ENCODE measurements at regions not wholly inside any gene's neighbourhood (a gene's known extent, or its start where the extent isn't known, plus 50 kb on each side); places are given as distances from the start of the nearest gene placed in this dataset.
A peak's percentile ranks its signal among the peaks of the same experiment; 100 is the strongest.

DNA sequence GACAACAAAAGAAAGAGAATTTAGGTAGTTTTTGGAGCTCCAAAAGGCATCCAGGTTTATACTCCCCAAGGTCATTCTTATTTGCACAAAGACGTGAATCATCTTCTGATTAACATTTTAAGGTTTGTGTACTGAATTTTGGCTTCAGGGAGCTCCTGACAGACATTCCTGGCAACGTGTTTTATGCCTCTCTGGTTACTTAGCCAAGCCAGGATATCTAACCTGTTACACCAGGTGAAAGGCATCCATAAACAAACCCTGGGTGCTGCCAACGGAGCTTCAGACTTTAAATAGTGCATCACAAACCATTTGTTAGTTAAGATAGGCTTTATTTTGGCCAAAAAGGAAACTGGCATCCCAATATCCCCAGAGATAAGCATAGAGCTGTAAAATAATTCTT, 997.3 kb downstream of the ARAP2 start:
- DNase-seq: no peak

- peak; percentile 61 for DNase-seq
These were observed 994.0 kb downstream of the ARAP2 start for GRCh38 chr4:35250331-35250730.

- DNase-seq: peak; percentile 80
These were observed 993.6 kb downstream of the ARAP2 start for GRCh38 chr4:35250761-35251160.

DNA sequence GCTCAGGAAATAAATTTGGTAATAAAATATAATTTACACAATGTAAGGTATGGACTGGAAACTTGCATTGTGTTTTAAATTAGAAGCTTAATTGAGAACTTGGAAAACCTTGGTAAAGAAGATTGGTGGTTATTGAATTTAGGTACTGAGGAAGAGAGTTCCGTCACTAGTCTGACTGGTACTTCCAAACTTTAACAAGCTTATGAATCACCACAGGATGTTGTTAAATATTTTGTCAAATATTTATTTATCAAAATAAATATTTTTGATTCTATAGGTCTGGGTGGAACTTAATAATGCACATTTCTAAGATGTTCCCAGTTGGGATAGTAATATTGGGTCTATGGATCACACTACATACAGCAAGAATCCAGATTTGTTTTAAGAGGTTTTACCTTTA, 992.2 kb downstream of the ARAP2 start:
- DNase-seq: no peak

DNA sequence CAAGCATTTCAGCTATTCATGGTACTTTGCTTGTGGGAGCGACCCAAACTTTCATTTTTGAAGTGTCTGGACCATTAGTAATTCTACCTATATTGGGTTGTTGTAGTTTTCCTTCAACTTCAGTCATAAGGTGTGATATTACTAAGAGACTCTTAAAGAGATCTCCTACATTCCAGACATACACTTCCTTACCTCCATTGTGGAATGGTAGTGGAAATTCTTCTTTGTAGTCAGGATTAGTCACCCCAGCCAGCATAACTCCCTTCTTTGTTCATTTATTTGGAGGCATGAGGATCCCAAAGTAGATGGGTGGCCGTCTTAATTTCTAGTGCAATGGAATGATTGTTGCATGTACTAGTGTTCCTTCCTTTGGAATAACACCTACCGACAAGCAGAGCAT, 991.4 kb downstream of the ARAP2 start:
- DNase-seq: no peak

DNA sequence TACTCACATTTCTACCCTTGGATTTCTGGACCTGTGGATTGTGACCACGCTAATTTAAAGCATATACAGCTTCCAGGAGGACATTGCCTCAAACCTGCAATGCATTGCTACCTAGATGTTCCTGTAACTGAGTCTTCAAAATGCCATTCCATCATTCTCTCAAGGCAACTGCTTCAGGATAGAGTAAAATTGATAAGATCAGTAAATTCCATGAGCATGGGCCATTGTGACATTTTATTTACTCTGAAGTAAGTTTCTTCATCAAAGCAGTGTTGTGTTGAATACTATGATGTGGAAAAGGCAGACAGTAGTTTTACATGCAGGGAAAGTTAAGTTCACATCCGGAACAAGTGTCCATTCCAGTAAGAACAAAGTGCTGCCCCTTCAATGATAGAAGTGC, 991.0 kb downstream of the ARAP2 start:
- DNase-seq: no peak

DNA sequence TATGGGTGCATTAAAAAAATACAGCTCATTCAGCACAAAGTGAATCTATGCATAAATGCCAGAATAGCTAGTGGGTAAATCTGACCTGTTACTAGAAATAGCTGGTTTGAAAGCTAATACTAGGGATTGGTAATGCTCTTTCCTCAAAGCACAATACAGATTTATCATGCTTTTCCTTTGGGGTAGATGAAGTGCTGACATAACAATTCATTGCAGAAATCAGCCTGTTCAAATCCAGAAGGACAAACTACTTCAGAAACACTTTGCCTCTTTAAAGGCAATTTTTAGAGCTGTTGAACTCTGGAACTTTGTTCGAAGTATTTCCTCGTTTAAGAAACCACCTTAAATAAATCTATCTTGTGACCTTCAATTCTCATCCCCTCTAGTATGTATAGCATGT, 957.9 kb downstream of the ARAP2 start:
- DNase-seq: no peak

DNA sequence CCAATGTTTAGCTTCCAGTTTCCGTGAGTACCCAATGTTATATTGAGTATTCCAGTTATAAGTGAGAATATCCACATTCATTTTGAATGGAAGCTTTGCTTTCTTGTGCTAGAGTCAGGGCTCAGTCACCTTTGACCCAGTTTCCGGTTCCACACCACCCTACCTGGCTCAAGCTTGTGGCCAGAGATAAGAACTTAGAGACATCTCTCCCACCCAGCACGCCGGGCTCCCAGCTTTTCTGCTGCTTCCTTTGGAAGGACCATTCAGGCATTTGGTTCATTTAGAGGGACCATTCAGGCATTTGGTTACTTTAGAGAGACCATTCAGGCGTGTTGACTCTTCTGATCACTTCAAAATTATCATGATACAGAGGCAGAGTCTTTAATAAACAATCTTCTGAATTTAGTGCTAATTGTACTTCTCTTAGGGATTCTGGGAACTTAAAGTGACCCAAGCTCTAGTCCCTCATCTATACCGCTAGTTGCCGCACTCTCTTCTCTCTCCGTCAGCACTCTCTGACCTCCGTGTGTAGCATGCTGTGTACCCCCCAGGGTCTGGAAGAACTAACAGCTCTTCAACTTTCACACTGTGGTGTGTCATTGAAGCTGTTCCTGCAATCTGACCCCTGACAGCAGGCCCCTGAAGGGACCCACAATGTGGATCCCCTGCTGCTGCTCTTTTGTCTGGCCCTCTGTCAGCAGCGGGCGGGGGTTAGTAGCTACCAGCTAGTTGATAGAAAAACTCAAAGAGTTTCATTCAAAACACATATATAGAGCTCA, 943.1 kb downstream of the ARAP2 start:
- no peak for DNase-seq

- DNase-seq: peak; percentile 26
These were observed 928.9 kb downstream of the ARAP2 start for GRCh38 chr4:35315419-35315818.

- peak; percentile 2 for DNase-seq
These were observed 918.3 kb downstream of the ARAP2 start for GRCh38 chr4:35325908-35326453.

DNA sequence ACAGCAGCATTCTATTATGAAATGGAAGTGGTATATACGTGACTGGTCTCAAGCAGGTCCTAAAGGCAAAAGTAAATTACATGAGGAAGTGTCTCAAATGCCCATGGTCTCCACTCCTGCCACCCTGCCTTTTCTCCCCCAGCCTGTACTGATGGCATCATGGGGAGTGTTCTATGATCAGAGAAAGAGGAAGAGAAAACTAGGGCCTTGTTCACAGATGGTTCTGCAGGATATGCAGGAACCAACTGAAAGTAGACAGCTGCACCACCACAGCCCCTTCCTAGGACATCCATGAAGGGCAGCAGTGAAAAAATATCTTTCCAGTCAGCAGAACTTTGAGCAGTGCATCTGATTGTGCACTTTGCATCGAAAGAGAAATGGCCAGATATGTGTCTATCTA, 901.5 kb downstream of the ARAP2 start:
- peak; percentile 59 for DNase-seq

DNA sequence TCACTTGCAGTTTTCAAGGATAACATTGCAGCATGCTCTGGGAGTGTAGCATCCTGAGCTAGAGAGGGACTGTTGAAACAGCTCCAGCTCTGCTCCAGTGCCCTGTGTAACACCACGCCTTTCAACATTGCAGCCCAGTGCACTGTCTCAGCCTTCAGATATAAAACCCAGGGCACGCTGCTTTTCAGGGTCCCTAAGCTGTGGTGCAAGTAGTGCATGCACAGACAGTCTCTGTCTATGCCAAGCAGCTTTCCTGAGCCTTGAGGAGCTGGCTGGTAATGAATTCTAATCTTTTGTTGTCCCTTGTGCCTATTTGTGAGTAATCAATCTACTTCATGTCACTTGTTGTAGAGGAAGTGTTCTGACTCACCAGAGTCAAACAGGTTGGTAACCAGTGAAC, 897.0 kb downstream of the ARAP2 start:
- DNase-seq: no peak

GRCh38 chr4:35358001-35358584, 886.2 kb downstream of the ARAP2 start:
- DNase-seq: no peak

DNA sequence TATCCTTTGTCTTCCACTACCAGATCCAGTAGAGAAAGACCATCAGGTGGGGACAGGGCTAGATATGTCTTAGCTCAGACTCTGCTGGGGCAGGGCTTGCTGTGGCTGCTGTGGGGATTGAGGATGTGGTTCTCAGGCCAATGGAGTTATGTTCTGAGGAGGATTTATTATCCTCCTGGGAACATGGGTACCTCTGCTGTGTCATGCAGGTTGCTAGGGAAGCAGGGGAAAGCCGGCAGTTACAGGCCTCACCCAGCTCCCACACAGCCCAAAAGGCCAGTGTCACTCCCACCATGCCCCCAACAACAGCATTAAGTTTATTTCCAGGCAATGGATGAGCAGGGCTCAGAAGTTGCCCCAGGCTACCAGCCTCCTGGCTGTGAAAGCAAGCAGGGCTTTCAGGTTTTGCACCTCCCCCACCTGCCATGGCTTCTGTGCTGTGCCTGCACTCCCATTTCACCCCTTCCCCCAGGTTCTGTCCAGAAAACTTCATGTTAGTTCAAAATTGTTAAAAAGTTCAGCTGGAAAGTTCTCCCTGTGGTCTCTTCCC, 879.9 kb downstream of the ARAP2 start:
- no peak for DNase-seq

- DNase-seq: no peak
These were observed 879.1 kb downstream of the ARAP2 start for GRCh38 chr4:35365186-35365585.

- no peak for DNase-seq
These were observed 844.4 kb downstream of the ARAP2 start for GRCh38 chr4:35399912-35400311.

- DNase-seq: no peak
These were observed 821.2 kb downstream of the ARAP2 start for GRCh38 chr4:35423104-35423503.

DNA sequence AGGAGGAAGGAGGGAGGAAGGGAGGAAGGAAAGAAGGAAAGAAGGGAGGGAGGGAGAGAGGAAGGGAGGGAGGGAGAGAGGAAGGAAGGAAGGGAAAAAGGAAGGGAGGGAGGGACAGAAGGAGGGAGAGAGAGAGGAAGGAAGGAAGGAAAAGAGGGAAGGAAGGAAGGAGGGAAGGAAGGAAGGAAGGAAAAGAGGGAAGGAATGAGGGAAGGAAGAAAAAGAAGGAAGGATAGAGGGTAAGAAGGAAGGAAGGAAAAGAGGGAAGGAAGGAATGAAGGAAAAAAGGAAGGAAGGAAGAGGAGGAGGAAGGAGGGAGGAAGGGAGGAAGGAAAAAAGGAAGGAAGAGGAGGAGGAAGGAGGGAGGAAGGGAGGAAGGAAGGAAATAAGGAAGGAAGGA, 796.8 kb downstream of the ARAP2 start:
- DNase-seq: no peak

GRCh38 chr4:35459045-35459444, 785.3 kb downstream of the ARAP2 start:
- DNase-seq: no peak

GRCh38 chr4:35461931-35462659, 782.2 kb downstream of the ARAP2 start:
- peak; percentile 8 for DNase-seq

- DNase-seq: no peak
These were observed 780.9 kb downstream of the ARAP2 start for GRCh38 chr4:35463251-35463952.

GRCh38 chr4:35464964-35465528, 779.3 kb downstream of the ARAP2 start:
- DNase-seq: no peak

DNA sequence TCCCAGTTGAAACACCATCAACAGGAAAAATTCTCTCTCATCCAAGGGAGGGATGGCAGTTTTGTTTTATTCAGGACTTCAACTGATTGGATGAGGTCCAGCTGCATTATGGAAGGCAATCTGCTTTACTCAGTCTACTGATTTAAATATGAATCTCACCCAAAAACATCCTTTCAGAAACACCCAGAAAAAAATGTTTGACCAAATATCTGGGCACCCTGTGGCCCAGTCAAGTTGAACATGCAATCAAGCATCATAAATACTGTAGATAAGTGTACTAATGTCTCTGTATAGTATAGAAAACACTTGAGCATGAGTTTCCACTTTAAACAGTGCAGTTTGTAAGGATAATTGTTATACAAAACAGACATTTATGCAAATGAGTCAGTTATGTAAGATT, 753.2 kb downstream of the ARAP2 start:
- DNase-seq: no peak

Data from OCI-M1 (cell line).